ENCODE measurements at regions not wholly inside any gene's neighbourhood (a gene's known extent, or its start where the extent isn't known, plus 50 kb on each side); places are given as distances from the start of the nearest gene placed in this dataset.
"Not testable (repeated sequence)": the region's sequence is repeated elsewhere in the genome, so short reads cannot be mapped to it uniquely, and the experiment has no call there.

DNA sequence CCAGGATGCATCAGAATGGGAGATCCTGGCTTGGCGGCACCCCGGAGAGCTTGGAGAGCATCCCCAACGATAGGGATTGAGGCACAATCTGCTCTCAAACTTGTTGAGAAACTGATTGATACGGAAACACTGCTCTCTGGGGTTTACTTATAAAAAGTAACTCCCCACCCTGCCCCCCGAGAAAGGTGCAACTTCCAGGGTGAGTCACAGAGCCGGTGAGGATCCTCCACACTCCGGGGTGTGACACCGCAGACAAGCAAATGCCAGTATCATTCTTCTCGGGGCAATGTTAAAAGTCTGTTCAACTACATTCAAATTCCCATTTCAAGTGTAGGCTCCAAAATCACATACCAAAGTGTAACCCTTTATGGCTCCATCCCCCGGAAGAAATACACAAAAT is 84.4 kb upstream of the MLN start:
- TF ChIP-seq, protein P1, sequence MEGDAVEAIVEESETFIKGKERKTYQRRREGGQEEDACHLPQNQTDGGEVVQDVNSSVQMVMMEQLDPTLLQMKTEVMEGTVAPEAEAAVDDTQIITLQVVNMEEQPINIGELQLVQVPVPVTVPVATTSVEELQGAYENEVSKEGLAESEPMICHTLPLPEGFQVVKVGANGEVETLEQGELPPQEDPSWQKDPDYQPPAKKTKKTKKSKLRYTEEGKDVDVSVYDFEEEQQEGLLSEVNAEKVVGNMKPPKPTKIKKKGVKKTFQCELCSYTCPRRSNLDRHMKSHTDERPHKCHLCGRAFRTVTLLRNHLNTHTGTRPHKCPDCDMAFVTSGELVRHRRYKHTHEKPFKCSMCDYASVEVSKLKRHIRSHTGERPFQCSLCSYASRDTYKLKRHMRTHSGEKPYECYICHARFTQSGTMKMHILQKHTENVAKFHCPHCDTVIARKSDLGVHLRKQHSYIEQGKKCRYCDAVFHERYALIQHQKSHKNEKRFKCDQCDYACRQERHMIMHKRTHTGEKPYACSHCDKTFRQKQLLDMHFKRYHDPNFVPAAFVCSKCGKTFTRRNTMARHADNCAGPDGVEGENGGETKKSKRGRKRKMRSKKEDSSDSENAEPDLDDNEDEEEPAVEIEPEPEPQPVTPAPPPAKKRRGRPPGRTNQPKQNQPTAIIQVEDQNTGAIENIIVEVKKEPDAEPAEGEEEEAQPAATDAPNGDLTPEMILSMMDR (IDR thresholded peaks at IDR 0.05; ENCODE audit: insufficient read depth, low read length, missing control alignments) = no peak
- DNase-seq (ENCODE audit: low read depth, low spot score) = no peak
- CTCF ChIA-PET = no interaction called here
- no peak overlapping the region for H3K4me3 ChIP-seq (ENCODE audit: low read depth, low read length)
- POLR2A ChIA-PET = no interaction called here

DNA sequence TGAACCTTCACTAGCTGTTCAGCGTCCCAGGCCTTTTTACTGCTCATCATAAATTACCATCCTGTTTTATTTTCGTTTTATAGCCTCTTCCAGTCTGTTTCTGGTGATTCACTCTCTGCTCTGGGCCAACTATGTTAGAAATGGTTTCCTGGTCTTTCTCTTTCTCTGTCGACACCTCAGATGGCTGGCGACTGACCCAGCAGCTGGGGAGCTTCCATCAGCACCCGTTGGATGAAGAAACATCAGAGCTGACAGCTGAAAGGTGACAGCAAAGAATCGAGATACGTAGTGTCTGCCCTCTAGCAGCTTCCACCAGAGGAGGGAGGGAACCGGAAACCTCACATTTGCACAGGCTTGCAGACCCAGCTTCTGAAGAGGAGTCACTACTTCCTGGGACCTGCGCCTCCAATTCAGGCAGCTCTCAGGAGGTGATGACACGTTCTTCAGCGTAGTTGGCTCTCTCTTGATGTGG is 82.9 kb upstream of the MLN start:
- ChIA-PET CTCF (no interaction called here), POLR2A (interaction anchor here (0.7 kb wide), 1 partner anchor 10 kb away, joined by 6 read pairs; no protein-coding TSS in a partner anchor)
- H3K4me3 ChIP-seq (ENCODE audit: low read depth, low read length) = no peak overlapping the region
- peak; percentile 55 for DNase-seq (ENCODE audit: low read depth, low spot score)
- TF ChIP-seq, protein P1 (IDR thresholded peaks at IDR 0.05; ENCODE audit: insufficient read depth, low read length, missing control alignments) = no peak

DNA sequence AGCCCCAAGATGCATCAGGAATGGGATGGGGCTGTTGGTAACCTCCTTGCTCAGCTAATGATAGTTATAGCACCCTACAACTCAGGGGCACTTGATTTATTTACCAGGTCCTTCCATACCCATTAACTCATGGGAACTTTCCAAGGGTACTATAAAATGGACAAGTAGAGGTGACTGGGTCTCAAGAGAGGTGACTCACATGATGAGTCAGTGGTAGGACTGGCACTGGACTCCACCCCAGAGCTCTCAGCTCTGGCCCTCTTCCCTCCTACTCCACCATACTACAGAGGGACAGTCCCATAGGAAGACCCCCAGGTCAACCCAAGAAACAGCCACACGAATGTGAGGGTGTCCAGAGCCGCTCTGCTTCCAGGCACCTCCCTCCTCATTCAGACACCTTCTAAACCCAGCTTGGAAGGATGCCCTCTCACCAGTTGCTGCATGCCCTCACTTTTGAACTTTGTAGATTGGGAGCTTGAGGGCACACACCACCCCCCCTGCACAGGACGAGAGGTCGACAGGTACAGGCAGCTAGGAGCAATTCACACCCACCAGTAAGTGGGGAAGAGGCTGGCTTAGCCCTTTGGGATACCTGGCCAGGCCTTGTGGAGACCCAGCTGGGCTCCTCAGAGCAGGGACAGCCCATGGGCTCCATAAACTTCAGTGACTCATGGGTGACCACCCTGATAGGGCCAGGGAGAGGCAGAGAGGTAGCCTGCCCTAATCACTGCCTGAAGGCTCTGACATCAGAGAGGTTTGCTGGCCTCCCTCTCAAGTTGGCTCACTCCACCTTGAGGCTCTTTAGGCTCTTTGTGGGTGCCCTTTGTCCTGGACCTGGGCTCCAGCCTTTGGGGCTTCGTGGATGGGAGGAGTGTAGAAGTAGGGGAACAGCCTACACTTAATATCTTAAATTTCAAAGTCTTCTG is 81.6 kb upstream of the MLN start:
- no peak overlapping the region for H3K4me3 ChIP-seq (ENCODE audit: low read depth, low read length)
- TF ChIP-seq, protein P1 (IDR thresholded peaks at IDR 0.05; ENCODE audit: insufficient read depth, low read length, missing control alignments) = no peak
- ChIA-PET POLR2A (no interaction called here), CTCF (interaction anchor here (0.9 kb wide), 1 partner anchor 44 kb away, joined by 3 read pairs; no protein-coding TSS in a partner anchor)
- DNase-seq (ENCODE audit: low read depth, low spot score) = no peak

DNA sequence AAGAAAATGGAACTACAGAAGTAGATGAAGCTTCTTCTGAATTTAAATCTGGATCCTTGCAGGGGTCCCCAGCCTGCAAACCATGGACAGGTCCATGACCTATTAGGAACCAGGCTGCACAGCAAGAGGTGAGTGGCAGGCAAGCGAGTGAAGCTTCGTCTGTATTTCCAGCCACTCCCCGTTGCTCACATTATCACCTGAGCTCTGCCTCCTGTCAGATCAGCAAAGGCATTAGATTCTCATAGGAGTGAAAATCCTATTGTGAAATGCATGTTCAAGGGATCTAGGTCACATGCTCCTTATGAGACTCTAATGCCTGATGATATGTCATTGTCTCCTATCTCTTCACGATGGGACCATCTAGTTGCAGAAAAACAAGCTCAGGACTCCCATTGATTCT is 79.8 kb upstream of the MLN start:
- CTCF ChIA-PET; POLR2A ChIA-PET; H3K4me3 ChIP-seq (ENCODE audit: low read depth, low read length): not testable (repeated sequence)

DNA sequence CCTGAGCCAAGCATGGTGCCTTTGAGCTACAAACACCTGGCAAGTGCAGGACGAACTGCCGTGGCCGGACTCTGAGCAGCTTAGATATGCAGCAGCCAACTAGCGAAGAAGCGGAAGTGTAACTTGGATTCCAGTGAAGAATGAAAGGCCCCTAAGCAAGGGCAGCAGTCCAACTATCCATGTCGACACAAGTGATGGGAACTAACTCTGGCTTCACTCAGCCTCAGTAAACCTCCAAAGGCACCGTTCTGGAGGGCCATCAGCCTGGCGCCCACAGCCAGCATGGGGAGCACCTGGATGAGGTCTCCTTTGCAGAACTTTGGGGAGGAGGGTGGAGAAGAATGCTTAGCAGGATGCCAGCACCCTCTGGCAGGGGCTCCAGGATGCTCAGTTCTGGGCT is 78.4 kb upstream of the MLN start:
- ChIA-PET POLR2A (no interaction called here), CTCF (no interaction called here)
- DNase-seq (ENCODE audit: low read depth, low spot score) = no peak
- no peak overlapping the region for H3K4me3 ChIP-seq (ENCODE audit: low read depth, low read length)
- TF ChIP-seq, protein P1 (IDR thresholded peaks at IDR 0.05; ENCODE audit: insufficient read depth, low read length, missing control alignments) = no peak

More for the DNA sequence above, 79.8 kb upstream of the MLN start:
- not testable (repeated sequence) for DNase-seq (ENCODE audit: low read depth, low spot score)

DNA sequence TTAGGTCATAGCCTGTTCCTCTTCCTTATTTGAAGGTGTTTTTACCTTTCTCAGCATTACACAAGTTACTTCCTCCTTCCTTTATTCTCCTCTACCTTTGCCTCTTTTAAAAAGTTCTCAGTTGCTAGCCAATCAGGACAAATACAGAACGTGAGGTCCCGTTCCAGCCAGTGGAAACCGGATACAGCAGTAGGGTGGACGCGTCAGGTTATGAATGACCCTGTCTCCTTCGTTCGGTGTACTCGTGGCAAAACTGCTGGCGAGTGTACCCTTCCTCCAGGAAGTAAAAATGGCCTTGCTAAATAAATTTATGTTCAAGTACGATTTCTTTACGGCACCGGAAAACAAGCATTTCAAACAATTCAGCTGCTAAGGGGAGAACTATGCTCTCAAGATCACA is 77.0 kb upstream of the MLN start:
- ChIA-PET POLR2A (no interaction called here), CTCF (interaction anchor here (1.1 kb wide), 1 partner anchor 113 kb away, joined by 3 read pairs; no protein-coding TSS in a partner anchor)
- TF ChIP-seq, protein P1 (IDR thresholded peaks at IDR 0.05; ENCODE audit: insufficient read depth, low read length, missing control alignments) = no peak
- no peak for DNase-seq (ENCODE audit: low read depth, low spot score)
- H3K4me3 ChIP-seq (ENCODE audit: low read depth, low read length) = no peak overlapping the region
